Coronary artery (tissue), 2 donors: ENCODE measurements at regions not wholly inside any gene's neighbourhood (a gene's known extent, or its start where the extent isn't known, plus 50 kb on each side); places are given as distances from the start of the nearest gene placed in this dataset.

Experiments
- DNase-seq: peaks from one replicate; pipeline ENCODE4 v3.0.0-alpha.2; 2017; ENCODE audit warnings: low spot score
- H3K27ac ChIP-seq, 2 donors: fragments of 200-600 bp; sonication (generic); one replicate each; pipeline ENCODE4 v1.5.1; 2016 to 2019
- H3K4me3 ChIP-seq: fragments of 200-600 bp; sonication (generic); 2 replicates; pipeline ENCODE4 v1.5.1; 2016; ENCODE audit warnings: mild to moderate bottlenecking, moderate library complexity
- CTCF ChIP-seq: fragments of 200-600 bp; sonication (generic); IDR thresholded peaks from one replicate; pipeline ENCODE4 v1.5.1; 2019; ENCODE audit warnings: antibody characterized with exemption

GRCh38 chr1:73824065-73824464 is 373.9 kb downstream of the LRRIQ3 start:
- no peak for DNase-seq
- H3K27ac ChIP-seq: no peak overlapping the region
- H3K4me3 ChIP-seq: no peak overlapping the region
- no peak for TF ChIP-seq CTCF

GRCh38 chr1:73821520-73821919 is 376.5 kb downstream of the LRRIQ3 start:
- Histone ChIP-seq H3K27ac (no peak overlapping the region), H3K4me3 (no peak overlapping the region)
- no peak for TF ChIP-seq CTCF
- no peak for DNase-seq

GRCh38 chr1:73820843-73821242 is 377.1 kb downstream of the LRRIQ3 start:
- DNase-seq: no peak
- no peak overlapping the region for H3K4me3 ChIP-seq
- TF ChIP-seq CTCF: no peak

GRCh38 chr1:73813716-73814115 is 384.3 kb downstream of the LRRIQ3 start:
- Histone ChIP-seq H3K27ac (no peak overlapping the region), H3K4me3 (no peak overlapping the region)
- no peak for TF ChIP-seq CTCF
- no peak for DNase-seq

More at GRCh38 chr1:73820843-73821242, 377.1 kb downstream of the LRRIQ3 start:
- H3K27ac ChIP-seq: no peak overlapping the region

- no peak for DNase-seq
- no peak overlapping the region for H3K4me3 ChIP-seq
- TF ChIP-seq CTCF: no peak
- H3K27ac ChIP-seq: no peak overlapping the region
Observed at GRCh38 chr1:73813236-73813635, 384.7 kb downstream of the LRRIQ3 start.

GRCh38 chr1:73811798-73812197 is 386.2 kb downstream of the LRRIQ3 start:
- H3K4me3 ChIP-seq: no peak overlapping the region
- H3K27ac ChIP-seq: no peak overlapping the region
- DNase-seq: no peak
- TF ChIP-seq CTCF: no peak

GRCh38 chr1:73804935-73805334 is 393.0 kb downstream of the LRRIQ3 start:
- H3K4me3 ChIP-seq: no peak overlapping the region
- no peak for TF ChIP-seq CTCF
- no peak for DNase-seq
- H3K27ac ChIP-seq: no peak overlapping the region
